ENCODE measurements at regions not wholly inside any gene's neighbourhood (a gene's known extent, or its start where the extent isn't known, plus 50 kb on each side); places are given as distances from the start of the nearest gene placed in this dataset.
"Not testable (repeated sequence)": the region's sequence is repeated elsewhere in the genome, so short reads cannot be mapped to it uniquely, and the experiment has no call there.

GRCh38 chr14:23751616-23752015 lies 115.5 kb downstream of the DHRS2 start:
- H3K36me3 ChIP-seq, result no peaks in the 10 kb centered on the region
- no peaks in the 10 kb centered on the region for H3K9me3 ChIP-seq
- H3K27me3 ChIP-seq, result no peaks in the 10 kb centered on the region
- no peak overlapping the region for H3K4me3 ChIP-seq
- no peak overlapping the region for H3K27ac ChIP-seq
- no peaks in the 10 kb centered on the region for H3K4me1 ChIP-seq
- DNase-seq (ENCODE audit: low spot score in 2 of 2), result no peak
- intact Hi-C loops (cut with DNase I), result no loop called here
- no peak for TF ChIP-seq CTCF (IDR thresholded peaks at IDR 0.05)

GRCh38 chr14:23763394-23763793 lies 127.2 kb downstream of the DHRS2 start:
- TF ChIP-seq CTCF (IDR thresholded peaks at IDR 0.05), result no peak
- H3K36me3 ChIP-seq, result no peaks in the 10 kb centered on the region
- H3K4me1 ChIP-seq, result no peaks in the 10 kb centered on the region
- no peaks in the 10 kb centered on the region for H3K27me3 ChIP-seq
- DNase-seq (ENCODE audit: low spot score in 2 of 2), result no peak
- H3K4me3 ChIP-seq, result no peak overlapping the region
- H3K27ac ChIP-seq, result no peak overlapping the region
- intact Hi-C loops (cut with DNase I), result no loop called here
- no peaks in the 10 kb centered on the region for H3K9me3 ChIP-seq

GRCh38 chr14:23766737-23767401 lies 130.7 kb downstream of the DHRS2 start:
- no peak for TF ChIP-seq CTCF (IDR thresholded peaks at IDR 0.05)
- H3K4me1 ChIP-seq, result no peaks in the 10 kb centered on the region
- H3K9me3 ChIP-seq, result no peaks in the 10 kb centered on the region
- no peaks in the 10 kb centered on the region for H3K27me3 ChIP-seq
- intact Hi-C loops (cut with DNase I), result no loop called here
- no peak for DNase-seq (ENCODE audit: low spot score in 2 of 2)
- no peak overlapping the region for H3K4me3 ChIP-seq
- H3K36me3 ChIP-seq, result no peaks in the 10 kb centered on the region
- no peak overlapping the region for H3K27ac ChIP-seq

GRCh38 chr14:23769221-23769728 lies 133.1 kb downstream of the DHRS2 start:
- intact Hi-C loops (cut with DNase I); H3K36me3 ChIP-seq; DNase-seq (ENCODE audit: low spot score in 2 of 2); H3K4me1 ChIP-seq; H3K27ac ChIP-seq; H3K9me3 ChIP-seq; H3K27me3 ChIP-seq; H3K4me3 ChIP-seq: not testable (repeated sequence)

GRCh38 chr14:23773981-23774380 lies 137.8 kb downstream of the DHRS2 start:
- H3K9me3 ChIP-seq, result no peaks in the 10 kb centered on the region
- intact Hi-C loops (cut with DNase I), result no loop called here
- no peaks in the 10 kb centered on the region for H3K4me1 ChIP-seq
- H3K36me3 ChIP-seq, result no peaks in the 10 kb centered on the region
- H3K27ac ChIP-seq, result no peak overlapping the region
- TF ChIP-seq CTCF (IDR thresholded peaks at IDR 0.05), result no peak
- DNase-seq (ENCODE audit: low spot score in 2 of 2), result no peak
- no peak overlapping the region for H3K4me3 ChIP-seq
- H3K27me3 ChIP-seq, result no peaks in the 10 kb centered on the region

GRCh38 chr14:23776296-23776695 lies 140.1 kb downstream of the DHRS2 start:
- intact Hi-C loops (cut with DNase I), result no loop called here
- H3K4me1 ChIP-seq, result no peaks in the 10 kb centered on the region

More at GRCh38 chr14:23776296-23776695, 140.1 kb downstream of the DHRS2 start:
- H3K27me3 ChIP-seq, result no peaks in the 10 kb centered on the region
- no peak for TF ChIP-seq CTCF (IDR thresholded peaks at IDR 0.05)
- no peak for DNase-seq (ENCODE audit: low spot score in 2 of 2)
- no peaks in the 10 kb centered on the region for H3K36me3 ChIP-seq
- no peak overlapping the region for H3K4me3 ChIP-seq
- H3K9me3 ChIP-seq, result no peaks in the 10 kb centered on the region
- H3K27ac ChIP-seq, result no peak overlapping the region

Data from ascending aorta (tissue), 2 donors.